Parathyroid adenoma (tissue), 2 donors: ENCODE measurements at regions not wholly inside any gene's neighbourhood (a gene's known extent, or its start where the extent isn't known, plus 50 kb on each side); places are given as distances from the start of the nearest gene placed in this dataset.
"Not testable (repeated sequence)": the region's sequence is repeated elsewhere in the genome, so short reads cannot be mapped to it uniquely, and the experiment has no call there.

Source experiments
- H2AFZ ChIP-seq: fragments of 300-600 bp; sonication (generic); one replicate; pipeline ENCODE4 v1.7.0; 2017; ENCODE audit warnings: antibody characterized with exemption, mild to moderate bottlenecking
- H3K27ac ChIP-seq: fragments of 300-600 bp; sonication (generic); one replicate; pipeline ENCODE4 v1.7.0; 2017
- H3K27me3 ChIP-seq: fragments of 300-600 bp; sonication (generic); one replicate; pipeline ENCODE4 v1.7.0; 2017; ENCODE audit warnings: low read length; ENCODE audit not compliant: control insufficient read depth, insufficient read depth
- H3K36me3 ChIP-seq: fragments of 300-600 bp; sonication (generic); one replicate; pipeline ENCODE4 v1.7.0; 2017; ENCODE audit warnings: low read length; ENCODE audit not compliant: control insufficient read depth, insufficient read depth
- H3K4me1 ChIP-seq: fragments of 300-600 bp; sonication (generic); one replicate; pipeline ENCODE4 v1.7.0; 2017; ENCODE audit warnings: control low read depth
- H3K4me2 ChIP-seq: fragments of 300-600 bp; sonication (generic); one replicate; pipeline ENCODE4 v1.7.0; 2017; ENCODE audit warnings: low read length
- H3K4me3 ChIP-seq: fragments of 300-600 bp; sonication (generic); one replicate; pipeline ENCODE4 v1.7.0; 2017; ENCODE audit warnings: low read depth, low read length
- H3K79me2 ChIP-seq: fragments of 300-600 bp; sonication (generic); one replicate; pipeline ENCODE4 v1.7.0; 2017; ENCODE audit warnings: control low read depth
- H3K9ac ChIP-seq: fragments of 300-600 bp; sonication (generic); one replicate; pipeline ENCODE4 v1.7.0; 2017; ENCODE audit warnings: mild to moderate bottlenecking
- H3K9me3 ChIP-seq: fragments of 300-600 bp; sonication (generic); one replicate; pipeline ENCODE4 v1.7.0; 2017; ENCODE audit warnings: low read length; ENCODE audit not compliant: control insufficient read depth
- CTCF ChIP-seq: fragments of 300-600 bp; sonication (generic); IDR thresholded peaks from one replicate; pipeline ENCODE4 v1.7.0; 2017; ENCODE audit warnings: antibody characterized with exemption, mild to moderate bottlenecking
- donor health status: primary hyperparathyroidism.

- TF ChIP-seq CTCF: no peak
- Histone ChIP-seq H2AFZ (no peak overlapping the region), H3K9me3 (no peaks in the 10 kb centered on the region), H3K27ac (no peak overlapping the region), H3K36me3 (no peaks in the 10 kb centered on the region), H3K79me2 (no peaks in the 10 kb centered on the region), H3K27me3 (peaks cover 3% of the 10 kb centered on the region), H3K9ac (no peak overlapping the region), H3K4me1 (no peaks in the 10 kb centered on the region), H3K4me2 (no peak overlapping the region), H3K4me3 (no peak overlapping the region)
Measured at GRCh38 chr12:65673156-65673690, 151.1 kb upstream of the HMGA2 start.

GRCh38 chr12:65673732-65674131 lies 150.6 kb upstream of the HMGA2 start:
- Histone ChIP-seq H3K36me3 (no peaks in the 10 kb centered on the region), H3K27ac (no peak overlapping the region), H3K4me3 (no peak overlapping the region), H2AFZ (no peak overlapping the region), H3K4me1 (no peaks in the 10 kb centered on the region), H3K79me2 (no peaks in the 10 kb centered on the region), H3K27me3 (peaks cover 3% of the 10 kb centered on the region), H3K9ac (no peak overlapping the region), H3K4me2 (no peak overlapping the region), H3K9me3 (peaks cover 3% of the 10 kb centered on the region)
- no peak for TF ChIP-seq CTCF

- no peaks in the 10 kb centered on the region for H3K4me1 ChIP-seq
- H3K27ac ChIP-seq: no peak overlapping the region
- H3K4me3 ChIP-seq: no peak overlapping the region
- no peaks in the 10 kb centered on the region for H3K36me3 ChIP-seq
- no peaks in the 10 kb centered on the region for H3K79me2 ChIP-seq
- H3K4me2 ChIP-seq: no peak overlapping the region
- H3K27me3 ChIP-seq: peaks cover 3% of the 10 kb centered on the region
- TF ChIP-seq CTCF: no peak
- H2AFZ ChIP-seq: no peak overlapping the region
- peaks cover 3% of the 10 kb centered on the region for H3K9me3 ChIP-seq
- no peak overlapping the region for H3K9ac ChIP-seq
Measured at GRCh38 chr12:65675141-65675621, 149.1 kb upstream of the HMGA2 start.

- not testable (repeated sequence) for H3K4me2 ChIP-seq, H3K27me3 ChIP-seq, H3K4me3 ChIP-seq, H2AFZ ChIP-seq, H3K4me1 ChIP-seq, H3K36me3 ChIP-seq, H3K9ac ChIP-seq, H3K79me2 ChIP-seq, H3K9me3 ChIP-seq, H3K27ac ChIP-seq
Measured at GRCh38 chr12:65678172-65678571, 146.1 kb upstream of the HMGA2 start.

GRCh38 chr12:65681226-65681625 lies 143.1 kb upstream of the HMGA2 start:
- H3K4me3 ChIP-seq: no peak overlapping the region
- TF ChIP-seq CTCF: no peak
- no peaks in the 10 kb centered on the region for H3K79me2 ChIP-seq

More at GRCh38 chr12:65681226-65681625, 143.1 kb upstream of the HMGA2 start:
- no peak overlapping the region for H2AFZ ChIP-seq
- H3K4me2 ChIP-seq: no peak overlapping the region
- H3K27ac ChIP-seq: no peak overlapping the region
- no peak overlapping the region for H3K9ac ChIP-seq
- H3K4me1 ChIP-seq: no peaks in the 10 kb centered on the region
- H3K27me3 ChIP-seq: no peaks in the 10 kb centered on the region
- H3K9me3 ChIP-seq: peaks cover 3% of the 10 kb centered on the region
- no peaks in the 10 kb centered on the region for H3K36me3 ChIP-seq
